Panc1 (cell line): ENCODE measurements at regions not wholly inside any gene's neighbourhood (a gene's known extent, or its start where the extent isn't known, plus 50 kb on each side); places are given as distances from the start of the nearest gene placed in this dataset.

Source experiments
- TF ChIP-seq, protein P1 (sequence below), 2 experiments: IDR thresholded peaks; 2 replicates each; pipeline ENCODE4 v1.6.1; 2011 to 2012; ENCODE audit warnings: low read depth in 2 of 2, control low read depth in 1 of 2, low read length in 1 of 2, mild to moderate bottlenecking in 1 of 2, moderate library complexity in 1 of 2; ENCODE audit not compliant: insufficient read depth in 1 of 2
- TF ChIP-seq, protein P2 (sequence below): fragments of 450-650 bp; IDR thresholded peaks from 2 replicates; pipeline ENCODE4 v1.5.1; 2017; ENCODE audit warnings: mild to moderate bottlenecking

DNA sequence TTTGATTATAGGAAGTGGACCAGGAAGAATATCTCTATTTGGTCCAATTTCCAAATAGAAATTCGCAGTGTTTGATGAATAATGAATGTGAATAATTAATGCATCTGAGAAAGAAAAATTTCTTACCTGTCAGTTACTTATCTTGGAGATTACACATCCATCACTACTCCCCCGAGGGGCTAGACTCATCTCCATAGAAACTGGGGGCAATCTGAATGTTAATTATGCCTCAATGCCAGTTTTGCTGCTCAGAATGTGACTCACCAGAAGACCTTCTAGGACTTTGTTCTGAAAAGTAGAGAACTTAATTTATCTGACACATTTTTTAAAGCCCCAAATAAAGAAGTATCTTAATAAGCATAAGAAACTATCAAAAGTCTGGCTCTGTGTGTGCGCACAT lies 233.4 kb upstream of the NR4A3 start:
- TF ChIP-seq, protein P1, sequence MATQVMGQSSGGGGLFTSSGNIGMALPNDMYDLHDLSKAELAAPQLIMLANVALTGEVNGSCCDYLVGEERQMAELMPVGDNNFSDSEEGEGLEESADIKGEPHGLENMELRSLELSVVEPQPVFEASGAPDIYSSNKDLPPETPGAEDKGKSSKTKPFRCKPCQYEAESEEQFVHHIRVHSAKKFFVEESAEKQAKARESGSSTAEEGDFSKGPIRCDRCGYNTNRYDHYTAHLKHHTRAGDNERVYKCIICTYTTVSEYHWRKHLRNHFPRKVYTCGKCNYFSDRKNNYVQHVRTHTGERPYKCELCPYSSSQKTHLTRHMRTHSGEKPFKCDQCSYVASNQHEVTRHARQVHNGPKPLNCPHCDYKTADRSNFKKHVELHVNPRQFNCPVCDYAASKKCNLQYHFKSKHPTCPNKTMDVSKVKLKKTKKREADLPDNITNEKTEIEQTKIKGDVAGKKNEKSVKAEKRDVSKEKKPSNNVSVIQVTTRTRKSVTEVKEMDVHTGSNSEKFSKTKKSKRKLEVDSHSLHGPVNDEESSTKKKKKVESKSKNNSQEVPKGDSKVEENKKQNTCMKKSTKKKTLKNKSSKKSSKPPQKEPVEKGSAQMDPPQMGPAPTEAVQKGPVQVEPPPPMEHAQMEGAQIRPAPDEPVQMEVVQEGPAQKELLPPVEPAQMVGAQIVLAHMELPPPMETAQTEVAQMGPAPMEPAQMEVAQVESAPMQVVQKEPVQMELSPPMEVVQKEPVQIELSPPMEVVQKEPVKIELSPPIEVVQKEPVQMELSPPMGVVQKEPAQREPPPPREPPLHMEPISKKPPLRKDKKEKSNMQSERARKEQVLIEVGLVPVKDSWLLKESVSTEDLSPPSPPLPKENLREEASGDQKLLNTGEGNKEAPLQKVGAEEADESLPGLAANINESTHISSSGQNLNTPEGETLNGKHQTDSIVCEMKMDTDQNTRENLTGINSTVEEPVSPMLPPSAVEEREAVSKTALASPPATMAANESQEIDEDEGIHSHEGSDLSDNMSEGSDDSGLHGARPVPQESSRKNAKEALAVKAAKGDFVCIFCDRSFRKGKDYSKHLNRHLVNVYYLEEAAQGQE (IDR thresholded peaks at IDR 0.05; ENCODE audit: insufficient read depth in 1 of 2, low read depth in 2 of 2, low read length in 1 of 2), result no peak
- TF ChIP-seq, protein P2, sequence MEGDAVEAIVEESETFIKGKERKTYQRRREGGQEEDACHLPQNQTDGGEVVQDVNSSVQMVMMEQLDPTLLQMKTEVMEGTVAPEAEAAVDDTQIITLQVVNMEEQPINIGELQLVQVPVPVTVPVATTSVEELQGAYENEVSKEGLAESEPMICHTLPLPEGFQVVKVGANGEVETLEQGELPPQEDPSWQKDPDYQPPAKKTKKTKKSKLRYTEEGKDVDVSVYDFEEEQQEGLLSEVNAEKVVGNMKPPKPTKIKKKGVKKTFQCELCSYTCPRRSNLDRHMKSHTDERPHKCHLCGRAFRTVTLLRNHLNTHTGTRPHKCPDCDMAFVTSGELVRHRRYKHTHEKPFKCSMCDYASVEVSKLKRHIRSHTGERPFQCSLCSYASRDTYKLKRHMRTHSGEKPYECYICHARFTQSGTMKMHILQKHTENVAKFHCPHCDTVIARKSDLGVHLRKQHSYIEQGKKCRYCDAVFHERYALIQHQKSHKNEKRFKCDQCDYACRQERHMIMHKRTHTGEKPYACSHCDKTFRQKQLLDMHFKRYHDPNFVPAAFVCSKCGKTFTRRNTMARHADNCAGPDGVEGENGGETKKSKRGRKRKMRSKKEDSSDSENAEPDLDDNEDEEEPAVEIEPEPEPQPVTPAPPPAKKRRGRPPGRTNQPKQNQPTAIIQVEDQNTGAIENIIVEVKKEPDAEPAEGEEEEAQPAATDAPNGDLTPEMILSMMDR, result no peak
